B cell (primary cell): ENCODE measurements at regions not wholly inside any gene's neighbourhood (a gene's known extent, or its start where the extent isn't known, plus 50 kb on each side); places are given as distances from the start of the nearest gene placed in this dataset.
"Not testable (repeated sequence)": the region's sequence is repeated elsewhere in the genome, so short reads cannot be mapped to it uniquely, and the experiment has no call there.

Experiments used
- CTCF ChIP-seq: fragments of 200-600 bp; IDR thresholded peaks from one replicate; pipeline ENCODE4 v1.8.0; 2022; ENCODE audit warnings: antibody characterized with exemption, mild to moderate bottlenecking
- EZH2 ChIP-seq: IDR thresholded peaks from 2 replicates; pipeline ENCODE4 v1.6.1; 2012; ENCODE audit warnings: borderline replicate concordance, low read depth, mild to moderate bottlenecking, moderate library complexity, low read length; ENCODE audit not compliant: insufficient read depth, poor library complexity, severe bottlenecking

GRCh38 chr17:26966625-26967179 lies 327.2 kb upstream of the WSB1 start:
- not testable (repeated sequence) for TF ChIP-seq CTCF, EZH2
